C4-2B (cell line): ENCODE measurements at regions not wholly inside any gene's neighbourhood (a gene's known extent, or its start where the extent isn't known, plus 50 kb on each side); places are given as distances from the start of the nearest gene placed in this dataset.

Experiments
- H3K27ac ChIP-seq: fragments of 450-650 bp; 2 replicates; pipeline ENCODE4 v1.5.1; 2017
- CTCF ChIP-seq: fragments of 450-650 bp; conservative IDR thresholded peaks from 2 replicates; pipeline ENCODE4 v1.5.1; 2017; ENCODE audit warnings: mild to moderate bottlenecking
- ZFX ChIP-seq: fragments of 450-650 bp; IDR thresholded peaks from 2 replicates; pipeline ENCODE4 v1.6.1; 2017

GRCh38 chr12:42017051-42017450 lies 127.6 kb downstream of the GXYLT1 start:
- TF ChIP-seq CTCF (no peak), ZFX (no peak)
- no peak overlapping the region for H3K27ac ChIP-seq

- H3K27ac ChIP-seq = no peak overlapping the region
- TF ChIP-seq CTCF (no peak), ZFX (no peak)
These were observed 129.6 kb downstream of the GXYLT1 start for GRCh38 chr12:42015051-42015461.

GRCh38 chr12:42012501-42012900 lies 132.2 kb downstream of the GXYLT1 start:
- peak overlapping the region; percentile 67 for H3K27ac ChIP-seq

GRCh38 chr12:42010715-42011114 lies 134.0 kb downstream of the GXYLT1 start:
- no peak overlapping the region; the same call in 1 of the 2 replicates for H3K27ac ChIP-seq
- no peak for TF ChIP-seq CTCF
- no peak for TF ChIP-seq ZFX

- TF ChIP-seq CTCF = no peak
- TF ChIP-seq ZFX = no peak
- no peak overlapping the region; the same call in 1 of the 2 replicates for H3K27ac ChIP-seq
These were observed 134.4 kb downstream of the GXYLT1 start for GRCh38 chr12:42010257-42010656.

GRCh38 chr12:42008996-42009395 lies 135.7 kb downstream of the GXYLT1 start:
- TF ChIP-seq ZFX (no peak), CTCF (no peak)
- no peak overlapping the region for H3K27ac ChIP-seq

- H3K27ac ChIP-seq = no peak overlapping the region
- TF ChIP-seq CTCF (no peak), ZFX (no peak)
These were observed 141.6 kb downstream of the GXYLT1 start for GRCh38 chr12:42003031-42003430.

GRCh38 chr12:42002563-42002962 lies 142.1 kb downstream of the GXYLT1 start:
- TF ChIP-seq ZFX (no peak), CTCF (no peak)
- H3K27ac ChIP-seq = no peak overlapping the region
